ENCODE measurements at regions not wholly inside any gene's neighbourhood (a gene's known extent, or its start where the extent isn't known, plus 50 kb on each side); places are given as distances from the start of the nearest gene placed in this dataset.

GRCh38 chr14:32015166-32015565, 61.9 kb upstream of the ARHGAP5 start (continued):
- TF ChIP-seq ZNF398 (tag by site-specific recombination; IDR thresholded peaks at IDR 0.05) (no peak), EGR2 (tag by site-specific recombination; IDR thresholded peaks at IDR 0.05; ENCODE audit: low read depth) (no peak), ZNF747 (tag by site-specific recombination; IDR thresholded peaks at IDR 0.05) (no peak), ZNF2 (tag by site-specific recombination; IDR thresholded peaks at IDR 0.05) (no peak), TSHZ1 (tag by site-specific recombination; IDR thresholded peaks at IDR 0.05; ENCODE audit: borderline replicate concordance) (no peak)

- H3K9me3 ChIP-seq (ENCODE audit: control insufficient read depth, insufficient read depth, low read depth, low read length): no peaks in the 10 kb centered on the region
- ChIA-PET CTCF (no interaction called here), POLR2A (no interaction called here)
- H3K27ac ChIP-seq (ENCODE audit: extremely low read depth, low read depth, low read length): no peak overlapping the region
- H3K4me1 ChIP-seq (ENCODE audit: control insufficient read depth, insufficient read depth, low read length): no peaks in the 10 kb centered on the region
- H3K4me3 ChIP-seq (ENCODE audit: low read depth, low read length): no peak overlapping the region
- H3K36me3 ChIP-seq (ENCODE audit: control insufficient read depth in 2 of 2, insufficient read depth in 1 of 2, low read length in 2 of 2): no peaks in the 10 kb centered on the region
- TF ChIP-seq CTCF (tag by site-specific recombination; IDR thresholded peaks at IDR 0.05) (no peak), ZNF837 (tag by site-specific recombination; IDR thresholded peaks at IDR 0.05) (no peak), SCRT2 (tag by site-specific recombination; IDR thresholded peaks at IDR 0.05) (no peak), MYNN (tag by site-specific recombination; IDR thresholded peaks at IDR 0.05; ENCODE audit: borderline replicate concordance) (no peak), ZNF560 (tag by site-specific recombination; IDR thresholded peaks at IDR 0.05; ENCODE audit: borderline replicate concordance) (no peak), ZNF19 (tag by site-specific recombination; IDR thresholded peaks at IDR 0.05; ENCODE audit: low read depth) (no peak), ZNF580 (tag by site-specific recombination; IDR thresholded peaks at IDR 0.05) (no peak), KLF8 (tag by site-specific recombination; IDR thresholded peaks at IDR 0.05) (no peak), ZNF324 (tag by site-specific recombination; IDR thresholded peaks at IDR 0.05) (no peak), ZNF610 (tag by site-specific recombination; IDR thresholded peaks at IDR 0.05; ENCODE audit: borderline replicate concordance) (no peak), PRDM2 (tag by site-specific recombination; IDR thresholded peaks at IDR 0.05; ENCODE audit: borderline replicate concordance) (no peak), ZNF548 (tag by site-specific recombination; IDR thresholded peaks at IDR 0.05) (no peak), ZNF747 (tag by site-specific recombination; IDR thresholded peaks at IDR 0.05) (no peak), ZBTB44 (tag by site-specific recombination; IDR thresholded peaks at IDR 0.05) (no peak), ZNF133 (tag by site-specific recombination; IDR thresholded peaks at IDR 0.05) (no peak), GLIS2 (tag by site-specific recombination; IDR thresholded peaks at IDR 0.05) (no peak), ZNF521 (tag by site-specific recombination; IDR thresholded peaks at IDR 0.05) (no peak), SP2 (tag by site-specific recombination; IDR thresholded peaks at IDR 0.05) (no peak), ZNF670 (tag by site-specific recombination; IDR thresholded peaks at IDR 0.05; ENCODE audit: low read depth) (no peak)
Measured at GRCh38 chr14:32017587-32017986, 59.5 kb upstream of the ARHGAP5 start.

All from HEK293 (cell line).